Psoas muscle (tissue), 7 donors: ENCODE measurements at regions not wholly inside any gene's neighbourhood (a gene's known extent, or its start where the extent isn't known, plus 50 kb on each side); places are given as distances from the start of the nearest gene placed in this dataset.

Experiments
- ATAC-seq, 4 donors: fragments of 200-7000 bp; cut with Tn5 transposase; one replicate each; pipeline ENCODE4 v1.9.1; 2020; ENCODE audit warnings: moderate library complexity in 3 of 4, mild to moderate bottlenecking in 2 of 4
- DNase-seq, 2 donors: peaks; one replicate each; pipeline ENCODE4 v3.0.0-alpha.2; 2020
- H3K27ac ChIP-seq: fragments of 200-600 bp; one replicate; pipeline ENCODE4 v1.8.0; 2022
- H3K27me3 ChIP-seq, 3 donors: fragments of 200-600 bp in 1 of 3; one replicate each; pipeline versions ENCODE4 v1.6.1 to v1.8.0; 2013 to 2022; ENCODE audit warnings: low read length in 2 of 3, mild to moderate bottlenecking in 2 of 3, moderate library complexity in 1 of 3; ENCODE audit not compliant: insufficient read depth in 3 of 3
- H3K36me3 ChIP-seq, 2 donors: fragments of 200-600 bp in 1 of 2; one replicate each; pipeline versions ENCODE4 v1.6.1 to v1.8.0; 2013 to 2022; ENCODE audit warnings: low read depth in 1 of 2, mild to moderate bottlenecking in 1 of 2, moderate library complexity in 1 of 2; ENCODE audit not compliant: insufficient read depth in 1 of 2
- H3K4me1 ChIP-seq: fragments of 200-600 bp; one replicate; pipeline ENCODE4 v1.8.0; 2022
- H3K4me3 ChIP-seq: fragments of 200-600 bp; one replicate; pipeline ENCODE4 v1.8.0; 2022; ENCODE audit warnings: mild to moderate bottlenecking
- H3K9me3 ChIP-seq: fragments of 200-600 bp; one replicate; pipeline ENCODE4 v1.8.0; 2022
- CTCF ChIP-seq: fragments of 200-600 bp; IDR thresholded peaks from one replicate; pipeline ENCODE4 v1.8.0; 2022; ENCODE audit warnings: antibody characterized with exemption
- WGBS, 3 donors: extraction: QIAGEN DNeasy Blood & Tissue Kit; methylation state at CpG; one replicate each; pipeline versions ENCODE4 v1.1.6 to v1.1.7; 2013; 5-methylcytosine and 5-hydroxymethylcytosine counted together
- intact Hi-C, 2 donors: fragments of 100-400 bp; cut with DNase I; formaldehyde crosslinking; loops; one replicate each; pipeline versions ENCODE4 v1.11.0 to v1.14.2; 2022
- donor health status: healthy with polysubstance abuse.
- donor health status: DM: no; HTN: no; CAD: no; lungs with moderate emphysema.
- donor health status: Bipolar disorder and iron deficiency.
- donor health status: healthy.
- donor health status: DM: yes; HTN: yes; CAD: no.
- donor health status: DM: no; HTN: no; CAD: no.
- donor health status: DM: yes; HTN: yes; CAD: no.

GRCh38 chr5:167759057-167759821, 532.2 kb upstream of the WWC1 start:
- intact Hi-C loops = no loop called here
- 54 to 63% (median 56%) methylated on average over 2 of the region's 2 CpGs for WGBS, 3 donors
- Histone ChIP-seq H3K4me3 (no peak overlapping the region), H3K27ac (no peak overlapping the region), H3K27me3 (no peaks in the 10 kb centered on the region), H3K36me3 (no peaks in the 10 kb centered on the region), H3K4me1 (no peaks in the 10 kb centered on the region), H3K9me3 (no peaks in the 10 kb centered on the region)
- TF ChIP-seq CTCF = no peak
- no peak for ATAC-seq
- DNase-seq = no peak

GRCh38 chr5:167763772-167764171, 527.7 kb upstream of the WWC1 start:
- Histone ChIP-seq H3K4me3 (no peak overlapping the region), H3K27ac (no peak overlapping the region), H3K4me1 (no peaks in the 10 kb centered on the region), H3K36me3 (no peaks in the 10 kb centered on the region), H3K27me3 (no peaks in the 10 kb centered on the region), H3K9me3 (no peaks in the 10 kb centered on the region)
- DNase-seq (no peak), ATAC-seq (no peak)
- TF ChIP-seq CTCF = no peak
- intact Hi-C loops = no loop called here
- WGBS, 3 donors = 59 to 66% (median 62%) methylated on average over 4 of the region's 4 CpGs

- intact Hi-C loops = no loop called here
- H3K9me3 ChIP-seq = no peaks in the 10 kb centered on the region
- no peak overlapping the region for H3K4me3 ChIP-seq
- no peaks in the 10 kb centered on the region for H3K27me3 ChIP-seq
- DNase-seq (no peak), ATAC-seq (no peak)
- 42 to 44% (median 42%) methylated on average over 6 of the region's 6 CpGs for WGBS, 3 donors
- TF ChIP-seq CTCF = no peak
- no peaks in the 10 kb centered on the region for H3K36me3 ChIP-seq
- H3K4me1 ChIP-seq = no peaks in the 10 kb centered on the region
- no peak overlapping the region for H3K27ac ChIP-seq
Observed at GRCh38 chr5:167764641-167765289, 526.7 kb upstream of the WWC1 start.

- Histone ChIP-seq H3K4me3 (no peak overlapping the region), H3K36me3 (no peaks in the 10 kb centered on the region), H3K9me3 (no peaks in the 10 kb centered on the region), H3K4me1 (no peaks in the 10 kb centered on the region), H3K27me3 (no peaks in the 10 kb centered on the region), H3K27ac (no peak overlapping the region)
- WGBS, 3 donors = 48 to 53% (median 51%) methylated on average over 7 of the region's 7 CpGs
- intact Hi-C loops = no loop called here
- TF ChIP-seq CTCF = no peak
- no peak for ATAC-seq
- DNase-seq = no peak
Observed at GRCh38 chr5:167765352-167765751, 526.1 kb upstream of the WWC1 start.
